ENCODE measurements at regions not wholly inside any gene's neighbourhood (a gene's known extent, or its start where the extent isn't known, plus 50 kb on each side); places are given as distances from the start of the nearest gene placed in this dataset.
"Not testable (repeated sequence)": the region's sequence is repeated elsewhere in the genome, so short reads cannot be mapped to it uniquely, and the experiment has no call there.

DNA sequence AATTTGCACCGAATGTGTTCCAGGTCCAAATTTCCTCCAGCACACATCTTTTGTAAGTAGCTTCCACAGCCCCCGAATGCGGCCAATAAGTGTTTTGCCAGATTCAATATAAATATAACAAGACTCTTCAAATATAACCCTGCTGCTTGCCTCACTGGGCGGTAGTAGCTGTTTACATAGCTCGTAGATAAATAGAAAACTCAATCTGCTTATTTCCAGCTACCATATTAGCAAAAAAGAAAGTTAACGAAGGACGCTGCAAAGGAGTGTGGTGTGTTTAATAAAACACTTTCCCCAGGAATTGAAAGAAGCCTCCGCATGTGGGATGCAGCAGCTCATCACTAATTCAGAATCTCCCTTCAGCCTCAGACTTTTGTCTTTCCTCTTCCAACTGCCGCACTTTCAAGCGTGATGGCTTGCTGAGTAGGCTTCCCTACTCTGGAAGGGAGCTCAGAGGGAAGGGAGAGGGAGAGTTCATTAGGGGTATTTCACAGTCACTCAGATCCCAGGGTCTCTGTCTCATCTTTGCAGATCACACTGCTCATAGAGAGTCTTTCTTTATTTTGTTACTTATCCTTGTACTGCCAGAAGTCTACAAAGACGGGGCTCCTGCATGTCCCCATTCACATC is 367.0 kb downstream of the RND3 start:
- no peak for DNase-seq (ENCODE audit: extremely low read depth, low read depth, low spot score)

DNA sequence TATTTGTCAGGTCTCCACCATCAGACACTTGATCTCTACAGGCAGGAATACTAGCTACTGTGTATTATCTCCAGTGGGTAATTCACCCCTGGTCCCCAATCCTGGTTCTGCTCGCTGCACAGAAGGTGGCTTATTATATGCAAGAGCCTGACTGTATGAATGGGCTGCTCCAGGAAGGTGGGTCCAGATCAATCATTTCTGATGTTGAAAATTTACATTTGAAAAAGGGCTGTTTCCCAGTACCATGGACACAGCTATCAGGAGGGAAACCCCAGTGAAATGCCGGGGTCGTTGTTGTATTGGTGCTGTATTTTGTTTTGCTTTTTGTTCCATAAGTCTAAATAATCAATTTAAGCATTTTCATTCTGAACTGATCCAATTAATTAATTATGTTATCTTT is 367.6 kb downstream of the RND3 start:
- no peak for DNase-seq (ENCODE audit: extremely low read depth, low read depth, low spot score)

DNA sequence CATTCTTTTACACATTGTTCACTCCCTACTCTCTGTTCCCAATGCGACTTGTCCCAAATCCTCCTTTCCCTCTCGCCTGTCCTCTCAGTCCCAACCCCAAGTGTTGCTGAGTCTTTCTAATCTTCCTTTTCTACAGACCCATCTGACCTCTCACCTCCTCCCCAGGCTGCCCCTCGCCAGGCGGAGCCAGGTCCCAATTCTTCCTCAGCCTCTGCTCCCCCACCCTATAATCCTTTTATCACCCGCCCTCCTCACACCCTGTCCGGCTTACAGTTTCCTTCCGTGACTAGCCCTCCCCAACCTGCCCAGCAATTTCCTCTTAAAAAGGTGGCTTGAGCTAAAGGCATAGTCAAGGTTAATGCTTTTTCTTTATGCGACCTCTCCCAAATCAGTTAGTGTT is 373.4 kb downstream of the RND3 start:
- not testable (repeated sequence) for DNase-seq (ENCODE audit: extremely low read depth, low read depth, low spot score)

DNA sequence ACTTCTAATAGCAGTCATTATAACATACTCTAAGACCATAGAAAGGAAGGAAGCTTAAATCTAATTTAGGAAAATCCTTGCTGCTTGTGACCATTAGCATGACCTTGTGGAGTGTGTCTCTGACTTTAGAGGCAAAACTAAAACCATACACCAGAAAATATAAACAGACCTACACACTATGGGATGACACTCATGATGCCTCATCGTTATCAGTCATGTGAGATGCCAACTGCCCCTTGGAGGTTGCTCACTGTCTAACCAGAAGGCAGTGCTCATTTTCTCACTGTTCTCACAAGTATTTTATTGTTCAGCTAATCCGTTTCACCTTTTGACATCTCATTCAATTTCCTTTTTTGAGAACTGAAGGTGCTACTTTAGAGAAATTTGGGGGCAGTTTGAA is 376.9 kb downstream of the RND3 start:
- no peak for DNase-seq (ENCODE audit: extremely low read depth, low read depth, low spot score)

DNA sequence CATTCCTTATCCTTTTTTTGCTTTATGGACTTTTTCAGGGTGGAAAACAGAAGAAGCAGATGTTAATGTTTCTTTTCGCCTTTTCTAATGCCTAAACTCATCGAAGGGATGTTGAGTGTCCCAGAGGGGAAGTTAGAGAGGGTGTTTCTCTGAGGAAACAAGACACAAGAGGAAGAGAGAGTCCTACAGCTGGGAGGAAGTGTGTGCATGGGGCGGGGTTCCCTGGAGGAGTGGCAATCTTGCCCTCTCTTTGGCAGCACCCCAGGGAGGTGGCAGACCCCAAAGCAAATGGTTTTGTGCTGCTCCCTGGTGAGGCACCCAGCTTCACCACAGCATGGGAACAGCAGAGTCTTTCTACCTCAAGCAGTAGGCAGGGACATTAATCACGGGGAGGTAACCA is 377.6 kb downstream of the RND3 start:
- no peak for DNase-seq (ENCODE audit: extremely low read depth, low read depth, low spot score)

DNA sequence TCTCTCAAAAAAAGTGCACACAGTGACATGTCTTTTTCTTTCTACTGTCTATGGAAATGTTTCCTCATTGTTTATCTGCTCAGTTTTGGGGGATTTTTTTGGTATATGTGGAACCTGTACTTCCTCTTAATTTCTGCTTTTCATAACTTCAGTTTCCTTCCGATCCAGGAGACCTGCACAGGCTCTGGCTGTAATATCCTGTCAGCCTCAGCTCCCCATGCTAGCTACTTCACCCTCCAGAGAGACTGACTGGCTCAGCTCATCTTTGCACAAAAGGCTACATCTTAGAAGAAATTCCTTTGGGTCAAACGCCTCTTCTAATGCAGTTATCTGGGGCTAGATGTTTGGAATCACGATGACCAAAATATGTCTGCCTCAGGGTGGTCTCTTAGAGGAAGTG is 378.4 kb downstream of the RND3 start:
- DNase-seq (ENCODE audit: extremely low read depth, low read depth, low spot score) = no peak

DNA sequence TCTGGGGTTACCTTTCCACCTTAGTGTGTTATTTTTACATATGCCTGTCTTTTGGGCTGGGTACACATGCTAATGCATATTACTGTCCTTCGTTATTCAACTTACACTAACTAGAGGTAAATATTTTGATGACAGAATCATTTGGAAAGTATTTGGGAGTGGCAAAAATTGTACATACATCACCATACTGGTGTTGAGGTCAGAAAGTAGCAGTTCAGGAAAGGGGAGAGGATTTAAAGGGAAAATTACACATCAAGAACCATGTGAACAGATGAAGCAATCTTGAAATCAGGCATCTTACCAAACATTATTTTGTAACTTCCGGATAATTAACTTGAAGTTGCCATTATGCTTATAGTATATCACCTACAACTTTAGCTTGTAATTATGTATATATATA is 379.7 kb downstream of the RND3 start:
- no peak for DNase-seq (ENCODE audit: extremely low read depth, low read depth, low spot score)

DNA sequence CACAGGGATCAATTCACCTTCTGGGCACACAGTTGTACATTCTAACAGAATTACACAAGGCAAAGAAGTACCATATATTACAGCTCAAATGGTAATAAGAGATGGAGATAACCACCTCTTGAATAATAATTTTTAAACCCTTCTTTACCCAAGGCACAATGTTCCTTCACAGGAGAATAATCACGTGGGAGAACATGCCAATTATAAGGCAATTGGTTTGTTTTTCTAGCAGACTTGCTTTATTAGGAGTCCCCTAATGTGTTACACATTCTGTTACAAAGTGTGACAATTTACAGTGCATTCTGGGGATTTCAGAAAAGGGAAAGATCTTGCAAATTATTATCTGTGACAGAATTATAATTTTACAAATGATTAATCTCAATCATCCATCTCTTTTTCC is 380.3 kb downstream of the RND3 start:
- DNase-seq (ENCODE audit: extremely low read depth, low read depth, low spot score) = no peak

DNA sequence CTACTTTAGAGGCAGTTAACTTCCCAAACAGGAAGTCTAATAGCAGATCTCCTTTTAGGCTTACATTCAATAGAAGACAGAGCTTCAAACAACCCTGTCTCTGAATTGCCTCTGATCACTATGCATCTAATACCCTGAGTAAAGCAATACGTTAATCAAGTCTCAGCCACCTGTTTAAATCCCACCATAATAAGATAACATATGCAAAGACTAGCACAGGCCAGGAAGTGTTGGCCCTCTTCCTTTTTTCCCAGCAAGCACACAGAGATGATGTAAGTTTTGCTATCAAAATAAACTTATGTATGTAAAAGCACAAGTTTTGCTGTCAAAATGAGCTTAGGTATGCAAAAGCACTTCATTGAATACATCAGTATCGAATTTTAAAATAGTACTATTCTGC is 385.5 kb downstream of the RND3 start:
- no peak for DNase-seq (ENCODE audit: extremely low read depth, low read depth, low spot score)

DNA sequence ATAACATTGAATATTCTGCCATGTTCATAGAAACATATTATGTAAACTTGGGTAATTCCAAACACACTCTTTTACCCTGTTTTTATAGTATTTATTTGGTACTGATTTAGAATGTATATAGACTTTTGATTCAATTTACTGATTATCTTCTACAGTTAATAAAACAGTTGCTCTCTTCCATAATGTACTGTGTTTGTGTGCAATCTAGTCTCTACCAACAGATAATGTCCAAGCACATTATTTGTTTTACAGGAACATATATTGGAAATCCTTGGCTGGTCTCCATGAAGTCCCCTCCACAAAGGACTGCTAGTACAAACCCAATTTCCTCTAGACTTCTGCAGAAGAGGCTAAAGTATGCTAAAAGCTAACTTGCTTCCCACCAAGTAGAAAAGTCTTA is 386.6 kb downstream of the RND3 start:
- DNase-seq (ENCODE audit: extremely low read depth, low read depth, low spot score) = no peak

DNA sequence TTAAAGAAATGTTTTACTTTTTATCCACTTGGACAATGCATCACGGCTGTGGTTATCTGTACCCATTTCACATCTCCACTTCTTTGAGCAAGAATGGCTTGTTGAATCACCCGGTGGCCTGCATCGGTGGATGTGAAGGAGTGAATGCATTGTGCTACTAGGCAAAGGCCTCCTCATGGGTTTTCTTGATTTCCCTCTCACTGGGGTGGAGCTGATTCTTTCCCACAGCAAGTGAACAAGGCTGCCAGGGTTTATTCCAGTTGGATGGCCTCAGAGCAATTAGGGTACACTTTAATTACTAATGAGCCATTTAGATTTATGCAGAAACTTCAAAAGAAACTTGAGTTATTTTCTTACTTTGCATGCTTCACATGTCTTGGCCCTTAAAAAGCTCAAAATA is 387.1 kb downstream of the RND3 start:
- no peak for DNase-seq (ENCODE audit: extremely low read depth, low read depth, low spot score)

DNA sequence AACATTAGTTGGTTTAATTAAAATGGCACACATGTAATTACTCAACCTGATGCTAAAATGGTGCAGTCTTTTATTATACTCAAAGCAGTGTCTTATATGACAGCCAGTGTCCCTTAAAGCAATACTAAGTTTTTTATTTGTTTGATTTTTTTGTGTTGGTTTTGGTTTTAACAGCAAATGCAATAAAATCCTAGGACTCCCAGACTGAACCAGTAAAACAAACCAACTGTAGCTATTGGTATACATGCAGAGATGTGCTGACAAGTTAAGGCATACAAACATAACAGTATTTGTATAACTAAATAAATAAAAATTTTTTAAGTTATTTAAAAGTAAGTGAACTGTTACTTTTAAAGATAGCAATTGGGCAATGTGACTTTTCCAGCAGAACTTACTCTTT is 387.7 kb downstream of the RND3 start:
- DNase-seq (ENCODE audit: extremely low read depth, low read depth, low spot score) = no peak

DNA sequence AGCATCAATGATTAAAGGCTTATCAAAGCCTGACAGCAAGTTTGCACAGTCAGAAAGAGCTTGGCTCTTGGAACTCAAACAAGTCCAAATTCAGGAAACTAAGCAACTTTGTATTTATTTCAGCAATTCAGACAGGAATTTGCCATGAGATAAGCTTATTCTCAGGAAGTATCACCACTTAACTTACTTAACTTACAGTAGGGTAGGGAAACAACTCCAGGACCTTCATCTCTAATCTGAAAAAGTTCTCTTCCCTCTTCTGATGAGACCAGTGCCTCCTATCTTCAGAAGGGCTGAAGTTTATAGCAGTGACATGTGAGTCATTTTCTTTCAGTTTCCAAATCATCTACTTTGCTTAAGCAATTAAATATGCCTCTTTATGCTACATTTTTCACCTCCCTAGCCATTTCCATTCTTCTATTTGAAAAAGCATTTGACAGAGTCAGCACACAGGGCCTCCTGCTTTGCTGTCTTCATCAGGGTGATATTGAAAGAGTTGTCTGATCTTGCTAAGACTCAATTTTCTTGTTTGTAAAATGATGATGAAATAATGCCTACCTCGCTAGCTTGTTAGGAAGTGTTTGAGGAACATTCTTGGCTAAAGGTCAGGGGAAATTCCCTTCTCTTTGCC is 389.5 kb downstream of the RND3 start:
- DNase-seq (ENCODE audit: extremely low read depth, low read depth, low spot score) = no peak

DNA sequence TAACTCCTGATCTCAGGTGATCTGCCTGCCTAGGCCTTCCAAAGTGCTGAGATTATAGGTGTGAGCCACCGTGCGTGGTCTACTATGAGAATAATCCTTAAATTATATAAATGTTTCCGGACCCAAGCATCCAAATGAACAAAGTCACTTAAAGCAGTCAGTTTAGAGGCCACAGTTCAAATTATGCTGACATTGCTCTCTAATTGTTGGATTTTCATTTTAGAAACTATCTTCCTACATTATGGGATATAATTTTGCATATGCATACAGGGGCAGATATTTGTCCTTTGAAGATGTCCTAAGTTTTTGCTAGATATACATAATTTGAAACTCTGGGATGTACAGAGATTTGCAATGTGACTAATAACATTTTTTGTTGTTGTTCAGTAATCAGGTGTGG is 390.1 kb downstream of the RND3 start:
- DNase-seq (ENCODE audit: extremely low read depth, low read depth, low spot score) = no peak

DNA sequence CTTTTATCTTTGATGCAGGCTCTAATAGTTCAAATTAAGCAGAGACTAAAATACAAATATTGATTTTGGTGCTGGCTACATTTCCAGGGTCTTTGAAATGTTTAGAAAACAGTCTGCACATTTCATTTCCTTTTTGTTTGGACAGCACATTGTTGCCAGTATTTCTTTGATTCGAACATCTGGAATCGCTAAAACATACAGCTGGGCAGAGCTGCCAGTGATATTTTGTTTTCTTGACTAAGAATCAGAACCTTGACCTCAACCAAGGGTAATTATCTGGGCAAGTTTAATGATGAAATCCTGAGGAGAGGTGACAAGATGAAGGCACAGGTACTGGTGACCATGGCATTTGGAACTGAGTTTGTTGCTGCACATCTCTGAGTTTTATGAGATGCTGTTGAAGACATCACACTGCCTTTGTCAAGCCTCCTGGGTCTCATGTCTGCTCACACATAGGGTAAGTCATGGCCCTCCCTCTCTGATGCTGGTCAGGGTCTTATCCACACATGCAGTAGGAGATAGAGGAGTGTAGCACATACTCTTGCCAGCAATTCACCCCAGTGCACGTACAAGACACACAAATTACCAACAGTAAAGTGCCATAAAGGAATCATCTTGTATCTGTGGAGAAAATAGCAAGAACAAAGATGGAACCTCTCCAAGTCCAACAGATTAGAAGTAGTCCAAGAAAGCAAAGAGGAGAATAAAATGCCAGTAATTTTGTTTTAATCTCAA is 391.9 kb downstream of the RND3 start:
- no peak for DNase-seq (ENCODE audit: extremely low read depth, low read depth, low spot score)

DNA sequence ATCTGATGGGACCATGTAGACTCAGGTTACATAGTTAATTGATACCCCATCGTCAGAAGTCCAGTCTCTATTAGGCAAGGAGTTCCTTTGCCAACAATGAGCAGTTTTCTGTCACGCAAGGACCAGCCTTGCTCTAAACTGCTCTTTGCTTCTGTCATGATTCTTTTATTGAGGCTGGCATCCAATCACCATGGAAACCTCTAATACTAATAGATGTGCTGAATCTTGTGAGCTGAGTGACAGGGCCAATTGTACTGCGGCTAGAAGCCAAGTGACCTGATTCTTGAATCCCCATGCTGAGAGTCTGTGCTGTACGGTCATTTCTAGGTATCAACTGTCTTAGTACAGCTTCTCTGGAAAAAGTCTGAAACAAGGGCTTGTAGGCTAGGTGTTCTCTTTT is 395.6 kb downstream of the RND3 start:
- DNase-seq (ENCODE audit: extremely low read depth, low read depth, low spot score) = no peak

DNA sequence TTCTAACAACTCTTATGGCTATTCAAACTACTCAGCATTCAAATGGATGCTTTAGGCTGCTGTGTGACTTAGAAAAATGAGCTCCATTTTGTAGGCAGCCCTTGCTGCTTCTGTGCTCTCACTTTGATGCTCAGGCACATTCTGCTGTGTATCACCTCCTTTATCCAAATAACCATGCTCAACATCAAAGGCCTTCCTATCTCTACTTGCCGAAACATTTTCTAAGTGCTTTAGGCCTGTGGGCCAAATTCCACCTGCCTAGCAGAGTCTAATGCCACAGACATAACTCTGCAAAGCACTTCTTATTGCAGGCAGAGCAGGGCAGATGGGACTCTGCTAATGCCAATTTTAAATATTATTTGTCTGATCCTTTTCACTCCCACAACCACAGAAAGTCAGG is 397.4 kb downstream of the RND3 start:
- DNase-seq (ENCODE audit: extremely low read depth, low read depth, low spot score) = no peak

DNA sequence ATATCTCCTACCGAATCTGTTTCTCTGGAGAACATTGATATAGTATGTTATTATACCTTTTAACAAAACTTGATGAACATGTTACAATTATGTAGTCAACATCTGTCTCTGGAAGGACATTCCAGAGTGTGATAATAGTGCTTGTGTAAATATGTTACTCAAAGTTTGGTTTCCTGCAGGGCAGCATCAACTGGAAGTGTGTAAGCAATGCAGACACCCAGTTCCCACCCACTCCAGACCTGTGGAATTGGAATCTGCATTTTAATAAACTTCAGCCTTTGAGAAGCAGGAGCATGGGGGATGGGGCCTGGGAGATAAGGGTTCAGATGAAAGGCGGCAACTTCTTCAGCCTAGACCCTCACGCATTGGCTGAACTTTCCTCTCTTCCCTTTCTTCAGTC is 398.9 kb downstream of the RND3 start:
- no peak for DNase-seq (ENCODE audit: extremely low read depth, low read depth, low spot score)

DNA sequence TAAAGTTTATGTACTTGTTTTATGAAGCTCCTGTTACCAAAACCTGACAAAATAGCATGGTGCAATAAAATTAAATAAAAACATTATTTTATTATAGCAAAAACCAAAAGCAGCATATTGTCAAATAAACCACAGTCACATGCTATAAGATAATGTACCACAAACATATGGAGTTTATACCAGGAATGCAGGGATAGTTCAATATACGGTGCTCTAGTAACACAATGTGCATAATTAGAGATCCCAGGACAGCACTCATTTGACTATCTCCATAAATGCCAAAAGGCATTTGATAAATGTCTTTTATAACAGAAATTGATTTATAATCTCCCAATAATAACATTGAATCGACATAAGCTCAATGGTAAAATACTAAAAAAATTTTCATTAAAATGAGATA is 402.0 kb downstream of the RND3 start:
- DNase-seq (ENCODE audit: extremely low read depth, low read depth, low spot score) = no peak

DNA sequence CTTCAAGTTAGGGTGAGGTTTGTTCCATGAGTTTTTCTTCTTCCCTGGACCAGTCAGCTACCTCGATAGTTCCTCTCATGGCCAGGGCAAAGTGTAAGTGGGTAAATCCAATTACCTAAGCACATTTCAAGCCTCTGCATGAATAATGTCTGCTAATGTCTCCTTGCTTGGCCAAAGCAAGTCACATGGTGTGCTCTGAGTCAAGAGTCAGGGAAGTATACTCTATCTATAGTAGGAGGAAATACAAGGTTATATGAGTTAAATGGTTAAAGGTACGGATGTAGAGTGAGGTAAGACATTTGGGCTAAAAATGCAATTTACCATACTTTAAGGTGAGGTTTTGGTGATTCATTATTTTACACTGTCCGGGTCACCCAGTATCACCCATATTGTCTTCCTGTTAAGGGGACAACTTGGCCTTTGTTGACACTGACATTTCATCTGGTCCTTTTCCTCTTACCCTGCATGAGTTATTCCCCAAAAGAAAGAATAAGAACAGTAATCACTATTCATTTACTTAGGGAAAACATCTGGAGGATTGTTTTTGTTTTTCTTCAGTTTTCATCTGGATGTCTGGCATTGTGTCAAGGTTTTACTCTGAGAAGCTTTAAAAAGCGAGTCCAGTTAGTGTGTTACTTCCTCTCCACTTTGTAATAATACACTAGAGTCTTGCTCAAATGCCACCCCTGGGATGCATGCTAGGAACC is 405.5 kb downstream of the RND3 start:
- DNase-seq (ENCODE audit: extremely low read depth, low read depth, low spot score) = no peak

DNA sequence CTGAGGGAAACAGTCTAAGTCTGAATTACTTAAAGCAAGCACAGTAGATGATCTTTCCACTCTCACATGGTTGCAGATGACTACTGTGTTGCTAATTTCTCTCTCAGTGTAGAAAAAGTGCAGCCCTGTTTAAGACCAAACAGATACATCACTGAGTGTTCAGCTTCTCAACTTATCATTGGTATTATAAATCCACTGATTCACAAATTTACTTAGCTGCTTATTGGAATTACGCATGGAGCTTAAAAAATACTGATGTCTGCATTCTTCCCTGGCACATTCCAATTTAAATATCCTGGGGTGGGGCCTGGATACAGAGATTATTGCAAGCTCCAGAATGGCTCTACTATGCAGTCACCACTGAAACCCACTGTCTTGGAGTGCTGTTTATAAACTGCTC is 411.2 kb downstream of the RND3 start:
- no peak for DNase-seq (ENCODE audit: extremely low read depth, low read depth, low spot score)

DNA sequence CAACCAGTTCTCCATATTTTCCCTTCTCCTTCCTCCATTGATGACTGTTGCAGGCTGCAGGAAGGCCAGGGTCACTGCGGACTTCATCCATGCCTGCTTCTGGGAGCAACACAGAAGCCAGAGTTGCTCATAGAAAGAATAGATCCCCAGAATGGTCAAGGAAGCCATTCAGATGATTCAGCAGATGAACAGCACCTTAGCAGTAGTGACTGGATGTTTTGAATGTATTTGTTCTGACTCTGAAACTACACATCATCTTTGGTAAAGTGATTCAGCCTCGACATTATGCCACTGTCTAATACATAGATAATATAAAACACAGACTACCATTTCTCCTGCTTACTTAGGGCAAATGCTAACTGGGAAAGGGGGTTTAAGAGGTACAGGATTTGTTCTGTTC is 411.6 kb downstream of the RND3 start:
- DNase-seq (ENCODE audit: extremely low read depth, low read depth, low spot score) = no peak
